Prostate gland (tissue), 2 donors: ENCODE measurements at regions not wholly inside any gene's neighbourhood (a gene's known extent, or its start where the extent isn't known, plus 50 kb on each side); places are given as distances from the start of the nearest gene placed in this dataset.

Experiments
- DNase-seq: peaks from one replicate; pipeline ENCODE4 v3.0.0-alpha.2; 2019; ENCODE audit warnings: low spot score
- H3K27ac ChIP-seq, 2 donors: fragments of 200-600 bp; sonication (generic); 2 replicates each; pipeline ENCODE4 v1.5.1; 2017 to 2019
- H3K27me3 ChIP-seq: fragments of 200-600 bp; sonication (generic); replicated peaks from 2 replicates; pipeline ENCODE4 v1.5.1; 2019; ENCODE audit not compliant: insufficient read depth
- H3K36me3 ChIP-seq, 2 donors: fragments of 200-600 bp; sonication (generic); 1 replicate in 1 of 2; 2 replicates in 1 of 2; pipeline versions ENCODE4 v1.5.1 to v1.8.1; 2017 to 2019
- H3K4me1 ChIP-seq: fragments of 200-600 bp; sonication (generic); replicated peaks from 2 replicates; pipeline ENCODE4 v1.5.1; 2019
- H3K4me3 ChIP-seq, 2 donors: fragments of 200-600 bp; sonication (generic); 2 replicates each; pipeline ENCODE4 v1.5.1; 2017 to 2019
- H3K9me3 ChIP-seq: fragments of 200-600 bp; sonication (generic); 2 replicates; pipeline ENCODE4 v1.5.1; 2017
- CTCF ChIP-seq, 4 experiments: fragments of 200-600 bp in 2 of 4; fragments of 450-650 bp in 2 of 4; sonication (generic) in 2 of 4; IDR thresholded peaks; 1 replicate in 3 of 4; 2 replicates in 1 of 4; pipeline ENCODE4 v1.5.1; 2016 to 2019; ENCODE audit warnings: antibody characterized with exemption in 4 of 4, mild to moderate bottlenecking in 2 of 4, moderate library complexity in 2 of 4
- POLR2A ChIP-seq: fragments of 450-650 bp; IDR thresholded peaks from one replicate; pipeline ENCODE4 v1.6.1; 2016; ENCODE audit warnings: antibody characterized with exemption, mild to moderate bottlenecking
- POLR2AphosphoS5 ChIP-seq: sonication (generic); formaldehyde crosslinking; IDR thresholded peaks from one replicate; pipeline ENCODE4 v1.6.1; 2017; ENCODE audit warnings: antibody characterized with exemption
- WGBS: methylation state at CpG from one replicate; pipeline ENCODE4 v1.1.5; 2018; 5-methylcytosine and 5-hydroxymethylcytosine counted together
- intact Hi-C: fragments of 100-400 bp; cut with DNase I; formaldehyde crosslinking; loops from one replicate; pipeline ENCODE4 v1.14.2; 2022

DNA sequence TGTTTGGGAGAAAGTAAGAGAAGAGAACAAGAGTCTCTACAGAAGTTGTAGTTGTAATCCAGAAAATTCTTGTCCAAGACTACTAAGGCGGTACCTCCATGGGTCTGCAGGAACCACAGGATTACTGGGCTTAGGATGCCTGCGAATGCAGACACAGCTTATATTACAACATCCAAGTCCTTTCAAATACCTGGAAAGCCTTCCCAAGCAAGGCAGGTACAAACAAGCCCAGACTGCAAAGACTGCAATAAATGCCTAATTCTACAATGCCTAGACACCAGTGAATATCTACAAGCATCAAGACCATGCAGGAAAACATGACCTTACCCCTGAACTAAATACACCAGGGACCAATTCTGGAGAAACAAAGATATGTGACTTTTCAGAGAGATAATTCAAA is 178.2 kb downstream of the ARL4A start:
- Histone ChIP-seq H3K27ac (no peak overlapping the region), H3K9me3 (no peaks in the 10 kb centered on the region), H3K4me3 (no peak overlapping the region), H3K27me3 (no peaks in the 10 kb centered on the region), H3K36me3 (no peaks in the 10 kb centered on the region), H3K4me1 (no peaks in the 10 kb centered on the region)
- TF ChIP-seq POLR2A: no peak
- no peak for TF ChIP-seq CTCF (IDR thresholded peaks at IDR 0.05)
- TF ChIP-seq POLR2AphosphoS5: no peak
- intact Hi-C loops: no loop called here
- DNase-seq: peak; percentile 12
- whole genome bisulfite sequencing: 65% methylated on average over 2 of the region's 2 CpGs

- Histone ChIP-seq H3K36me3 (no peaks in the 10 kb centered on the region), H3K4me3 (no peak overlapping the region), H3K9me3 (no peaks in the 10 kb centered on the region), H3K27me3 (no peaks in the 10 kb centered on the region), H3K4me1 (no peaks in the 10 kb centered on the region), H3K27ac (no peak overlapping the region)
- no peak for TF ChIP-seq POLR2A
- no peak for TF ChIP-seq CTCF (IDR thresholded peaks at IDR 0.05)
- no peak for TF ChIP-seq POLR2AphosphoS5
- DNase-seq: no peak
- intact Hi-C loops: no loop called here
- WGBS: 46% methylated on average over 4 of the region's 4 CpGs
Observed at GRCh38 chr7:12866207-12866606, 178.8 kb downstream of the ARL4A start.

DNA sequence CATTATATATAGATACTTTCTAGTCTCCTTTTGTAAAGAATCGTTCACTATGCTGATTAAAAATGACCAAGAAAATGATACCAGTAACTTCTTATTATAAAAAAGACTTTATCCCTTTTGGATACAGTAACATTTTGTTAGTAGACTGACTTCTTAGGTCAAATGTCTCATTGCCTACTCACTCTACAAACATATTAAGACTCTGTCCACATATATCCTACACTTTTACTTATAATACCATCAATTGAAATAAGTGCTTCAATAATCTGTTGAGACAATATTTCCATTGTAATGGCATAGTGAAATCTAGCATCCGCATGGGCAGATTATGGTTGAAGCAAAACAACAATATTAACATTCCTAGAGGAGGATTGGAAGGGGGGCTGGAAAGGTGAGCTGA is 180.6 kb downstream of the ARL4A start:
- DNase-seq: no peak
- Histone ChIP-seq H3K9me3 (no peaks in the 10 kb centered on the region), H3K4me1 (no peaks in the 10 kb centered on the region), H3K4me3 (no peak overlapping the region), H3K27me3 (no peaks in the 10 kb centered on the region), H3K27ac (no peak overlapping the region), H3K36me3 (no peaks in the 10 kb centered on the region)
- intact Hi-C loops: no loop called here
- WGBS: 93% methylated on average over 2 of the region's 2 CpGs
- TF ChIP-seq POLR2A: no peak
- no peak for TF ChIP-seq CTCF (IDR thresholded peaks at IDR 0.05)
- no peak for TF ChIP-seq POLR2AphosphoS5

GRCh38 chr7:12870219-12870618 is 182.8 kb downstream of the ARL4A start:
- intact Hi-C loops: no loop called here
- no peaks in the 10 kb centered on the region for H3K27me3 ChIP-seq
- TF ChIP-seq CTCF (IDR thresholded peaks at IDR 0.05) (no peak), POLR2AphosphoS5 (no peak), POLR2A (no peak)
- no peaks in the 10 kb centered on the region for H3K4me1 ChIP-seq
- no peak for DNase-seq
- no peak overlapping the region for H3K27ac ChIP-seq
- H3K36me3 ChIP-seq: no peaks in the 10 kb centered on the region
- H3K4me3 ChIP-seq: no peak overlapping the region
- 97% methylated on average over 1 of the region's 1 CpG for WGBS
- H3K9me3 ChIP-seq: no peaks in the 10 kb centered on the region

- no peaks in the 10 kb centered on the region for H3K36me3 ChIP-seq
- no peak overlapping the region for H3K27ac ChIP-seq
- WGBS: 84% methylated on average over 6 of the region's 6 CpGs
- no peak for DNase-seq
- no peaks in the 10 kb centered on the region for H3K27me3 ChIP-seq
- no peaks in the 10 kb centered on the region for H3K9me3 ChIP-seq
- TF ChIP-seq POLR2AphosphoS5 (no peak), POLR2A (no peak), CTCF (IDR thresholded peaks at IDR 0.05) (no peak)
- no peaks in the 10 kb centered on the region for H3K4me1 ChIP-seq
- intact Hi-C loops: no loop called here
- H3K4me3 ChIP-seq: no peak overlapping the region
Observed at GRCh38 chr7:12872487-12872886, 185.1 kb downstream of the ARL4A start.
